Raji (cell line): ENCODE measurements at regions not wholly inside any gene's neighbourhood (a gene's known extent, or its start where the extent isn't known, plus 50 kb on each side); places are given as distances from the start of the nearest gene placed in this dataset.

Experiments
- POLR2A ChIP-seq: IDR thresholded peaks from 2 replicates; pipeline ENCODE4 v1.6.1; 2011; ENCODE audit warnings: low read depth, low read length, control low read depth; ENCODE audit not compliant: insufficient read depth

DNA sequence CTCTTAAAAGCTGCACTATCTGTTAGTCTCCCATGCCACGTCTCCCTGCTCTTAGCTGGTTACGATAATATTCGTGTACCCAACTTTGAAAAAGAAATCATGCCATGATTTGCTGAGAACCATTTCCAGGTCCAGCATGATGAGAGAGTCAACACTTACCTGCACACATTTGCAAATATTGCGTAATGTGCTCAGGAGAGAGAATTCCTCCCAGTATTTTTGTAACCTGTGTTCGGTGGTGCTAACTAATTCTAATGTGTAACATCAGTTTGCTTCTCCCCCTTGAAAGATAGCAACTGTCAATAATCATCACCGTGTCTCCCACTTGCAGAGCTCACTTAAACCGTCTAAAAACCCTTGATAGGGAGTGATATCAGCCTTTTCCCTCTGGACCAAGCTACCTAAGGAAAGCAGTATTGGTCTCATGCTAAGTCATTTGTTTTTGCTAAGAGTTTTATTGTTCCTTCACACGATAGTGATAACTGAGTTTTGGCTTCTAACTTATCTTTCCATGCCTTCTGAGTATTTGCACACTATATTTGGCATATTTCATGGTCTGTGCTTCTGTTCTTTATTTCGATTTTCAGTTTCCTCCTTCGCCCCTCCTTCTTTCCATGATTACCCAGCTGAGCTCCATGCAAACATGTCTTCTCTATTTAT lies 61.1 kb upstream of the IRF2BP2 start:
- TF ChIP-seq POLR2A: no peak

DNA sequence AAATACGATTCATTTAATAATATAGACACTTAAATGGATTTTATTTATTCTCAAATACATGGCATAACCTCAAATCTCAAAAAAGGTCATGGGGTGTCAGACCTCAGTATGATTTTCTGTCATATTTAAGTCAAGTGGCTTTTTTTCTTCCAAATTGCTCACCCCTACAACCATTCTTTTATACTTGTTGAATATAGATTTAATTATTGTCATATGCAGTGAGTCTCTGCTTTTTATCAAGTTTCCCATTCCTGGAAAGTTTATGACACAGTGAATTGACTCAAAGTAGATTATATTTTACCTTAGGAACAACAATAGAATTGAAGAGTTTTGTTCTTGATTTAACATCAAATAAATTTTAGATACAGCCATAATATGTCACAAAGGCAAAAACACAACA lies 59.5 kb upstream of the IRF2BP2 start:
- no peak for TF ChIP-seq POLR2A

DNA sequence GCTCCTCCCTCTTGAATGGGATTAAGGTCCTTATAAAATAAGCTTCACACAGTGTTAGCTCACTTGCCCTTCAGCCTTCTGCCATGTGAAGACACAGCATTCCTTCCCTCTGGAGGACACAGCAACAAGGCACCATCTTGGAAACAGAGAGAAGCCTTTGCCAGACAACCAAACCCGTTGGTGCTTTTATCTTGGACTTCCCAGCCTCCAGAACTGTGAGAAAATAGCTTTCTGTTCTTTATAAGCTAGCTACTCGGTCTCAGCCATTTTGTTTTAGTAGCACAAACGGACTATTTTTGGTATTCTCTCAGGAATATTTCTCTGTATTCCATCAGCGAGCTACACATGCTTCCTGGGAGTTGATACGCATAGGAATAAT lies 58.6 kb upstream of the IRF2BP2 start:
- TF ChIP-seq POLR2A: no peak

GRCh38 chr1:234667600-234668576 lies 57.9 kb upstream of the IRF2BP2 start:
- TF ChIP-seq POLR2A: no peak

DNA sequence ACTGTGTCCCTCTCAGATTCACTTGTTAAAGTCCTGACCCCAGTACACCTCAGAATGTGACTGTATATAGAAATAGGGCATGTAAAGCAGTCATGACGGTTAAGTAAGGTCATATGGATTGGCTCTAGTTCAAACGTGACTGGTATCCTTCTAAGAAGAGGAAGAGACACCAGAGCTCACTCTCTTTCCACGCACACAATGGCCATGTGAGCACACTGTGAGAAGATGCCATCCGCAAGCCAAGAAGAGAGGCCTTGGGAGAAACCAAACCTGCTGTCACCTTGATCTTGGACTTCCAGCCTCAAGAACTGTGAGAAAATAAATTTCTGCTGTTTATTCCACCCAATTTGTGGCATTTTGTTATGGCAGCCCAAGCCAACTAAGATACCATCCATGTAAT lies 56.8 kb upstream of the IRF2BP2 start:
- TF ChIP-seq POLR2A: no peak

DNA sequence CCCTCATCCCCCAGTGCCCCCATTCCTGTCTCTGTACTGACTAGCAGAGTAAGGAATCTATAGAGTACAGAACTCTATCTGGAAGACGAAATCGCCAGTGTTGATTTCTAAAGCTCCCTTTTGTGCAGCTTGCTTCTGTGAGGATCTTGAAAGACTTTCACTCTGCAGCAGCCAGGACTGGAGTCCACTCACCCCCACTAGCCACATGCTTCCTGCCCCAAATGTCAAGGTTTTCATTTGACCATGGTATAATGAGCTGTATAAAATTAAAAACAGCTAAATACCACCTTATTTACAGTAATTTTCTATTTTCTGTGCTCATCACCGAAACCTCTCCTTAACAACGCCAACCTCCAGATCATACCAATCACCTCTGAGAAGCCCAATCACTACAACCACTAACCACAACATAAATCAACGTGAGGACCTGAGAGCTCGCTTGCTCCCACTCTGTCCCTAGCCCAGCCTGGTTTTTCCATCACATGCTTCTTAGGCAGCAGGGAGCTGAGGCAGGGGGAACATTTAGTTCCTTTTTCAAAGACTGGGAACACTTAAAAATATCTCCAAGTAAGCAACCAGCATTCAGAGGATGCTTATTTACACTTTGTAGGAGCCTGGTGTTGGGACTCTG lies 56.1 kb upstream of the IRF2BP2 start:
- no peak for TF ChIP-seq POLR2A

DNA sequence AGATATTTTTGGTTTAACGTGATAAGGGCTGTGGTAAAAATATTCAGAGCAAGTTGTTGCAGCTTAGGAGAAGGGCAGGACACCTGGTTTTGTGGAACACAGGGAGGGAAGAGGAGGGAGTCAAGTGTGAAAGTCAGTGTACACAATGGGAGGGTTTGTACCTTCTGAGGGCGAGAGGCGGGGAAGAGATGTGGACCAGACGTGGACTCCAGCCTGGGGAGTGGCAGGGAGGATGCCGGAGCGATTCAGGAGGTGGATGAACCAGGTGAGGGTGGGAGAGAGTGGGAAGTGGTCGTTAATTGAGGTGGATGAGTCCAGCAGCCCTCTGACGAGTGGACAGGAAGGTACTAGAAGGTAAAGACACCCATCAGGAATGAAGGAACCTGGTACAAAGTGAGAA lies 52.2 kb upstream of the IRF2BP2 start:
- TF ChIP-seq POLR2A: no peak

- TF ChIP-seq POLR2A: no peak
These were observed 51.4 kb upstream of the IRF2BP2 start for GRCh38 chr1:234661317-234661928.

GRCh38 chr1:234660536-234661316 lies 50.7 kb upstream of the IRF2BP2 start:
- no peak for TF ChIP-seq POLR2A
